ENCODE measurements at regions not wholly inside any gene's neighbourhood (a gene's known extent, or its start where the extent isn't known, plus 50 kb on each side); places are given as distances from the start of the nearest gene placed in this dataset.

DNA sequence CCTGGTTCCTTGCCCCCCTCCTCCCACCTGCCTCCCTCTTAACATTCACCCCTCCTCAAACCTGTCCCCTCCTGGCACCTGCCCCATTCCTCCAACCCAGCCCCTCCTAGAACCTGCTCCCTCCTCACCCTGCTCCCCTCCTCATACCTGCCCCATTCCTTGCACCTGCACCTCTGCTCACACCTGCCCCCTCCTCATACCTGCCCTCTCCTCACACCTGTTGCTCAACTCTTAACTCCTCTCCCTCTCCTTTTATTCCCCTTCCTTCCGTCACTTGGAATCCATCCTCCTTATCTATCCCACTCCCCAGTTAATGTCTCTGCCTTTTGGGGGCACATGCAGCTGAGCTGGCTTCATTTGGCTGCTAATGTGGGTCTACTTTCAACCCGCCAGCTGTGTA is 712.1 kb downstream of the MTRR start:
- Histone ChIP-seq H3K36me3 (replicated peaks; ENCODE audit: control insufficient read depth, insufficient read depth, low read length) (no peaks in the 10 kb centered on the region), H3K4me3 (ENCODE audit: insufficient read depth, low read depth, low read length) (no peak overlapping the region)

DNA sequence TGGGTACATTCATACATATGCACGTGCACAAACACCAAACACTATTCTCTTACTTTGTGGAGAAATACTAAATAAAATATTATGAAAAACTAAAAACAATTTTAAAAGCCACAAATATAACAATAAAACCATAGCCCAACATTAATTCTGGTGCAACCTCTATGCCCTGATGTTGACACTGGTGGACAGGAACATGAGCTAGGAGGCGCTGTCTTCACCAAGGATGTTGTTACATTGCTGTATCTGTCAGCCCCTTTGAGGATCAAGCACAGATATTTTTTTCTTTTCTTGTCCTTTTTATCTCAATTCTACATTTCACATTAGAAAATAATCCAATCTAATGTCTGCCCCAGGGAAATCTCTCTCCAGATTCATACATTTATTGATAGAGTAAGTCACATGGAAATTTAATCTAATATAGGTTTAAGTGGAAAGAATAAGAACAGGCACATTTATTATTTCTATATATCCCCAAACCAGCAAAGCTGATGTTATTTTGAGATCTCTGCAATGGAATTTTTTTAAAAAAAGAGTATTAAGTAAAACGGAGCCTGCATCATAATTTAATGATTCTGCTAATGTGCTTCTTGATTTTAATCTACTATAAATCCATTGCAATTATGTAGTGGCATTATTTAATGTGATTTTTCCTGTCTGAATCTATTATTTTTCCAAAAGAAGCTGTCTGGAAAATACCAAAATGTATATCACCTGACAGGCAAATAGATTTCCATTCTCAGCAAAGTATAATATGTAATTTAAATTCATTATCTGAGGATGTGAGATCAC is 716.5 kb downstream of the MTRR start:
- peak; percentile 27 for DNase-seq
- Histone ChIP-seq H3K36me3 (replicated peaks; ENCODE audit: control insufficient read depth, insufficient read depth, low read length) (no peaks in the 10 kb centered on the region), H3K4me3 (ENCODE audit: insufficient read depth, low read depth, low read length) (no peak overlapping the region), H3K27me3 (ENCODE audit: control insufficient read depth, insufficient read depth, low read length) (no peaks in the 10 kb centered on the region)

More for the DNA sequence above, 712.1 kb downstream of the MTRR start:
- H3K27me3 ChIP-seq (ENCODE audit: control insufficient read depth, insufficient read depth, low read length) = no peaks in the 10 kb centered on the region
- DNase-seq = no peak

DNA sequence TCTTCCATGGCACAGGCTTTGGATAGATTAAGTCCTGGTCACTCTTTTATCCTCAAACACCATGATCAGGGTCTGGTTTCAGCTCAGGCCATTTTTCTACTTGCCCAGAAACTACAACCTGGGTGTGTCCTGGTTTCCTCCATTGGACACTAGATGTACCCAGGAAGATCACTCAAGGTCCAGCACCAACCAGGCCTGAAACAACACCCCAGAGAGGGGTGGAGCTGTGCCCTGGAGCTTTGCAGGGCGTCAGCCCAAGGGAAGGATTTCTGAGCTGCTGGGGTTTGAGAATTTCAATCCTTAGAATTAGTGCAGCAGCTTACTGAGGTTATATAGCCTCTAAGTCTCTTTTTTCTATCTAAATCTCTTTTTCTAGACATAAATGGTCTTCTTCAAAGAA is 722.0 kb downstream of the MTRR start:
- DNase-seq = no peak
- no peaks in the 10 kb centered on the region for H3K27me3 ChIP-seq (ENCODE audit: control insufficient read depth, insufficient read depth, low read length)
- H3K36me3 ChIP-seq (replicated peaks; ENCODE audit: control insufficient read depth, insufficient read depth, low read length) = no peaks in the 10 kb centered on the region
- no peak overlapping the region for H3K4me3 ChIP-seq (ENCODE audit: insufficient read depth, low read depth, low read length)

DNA sequence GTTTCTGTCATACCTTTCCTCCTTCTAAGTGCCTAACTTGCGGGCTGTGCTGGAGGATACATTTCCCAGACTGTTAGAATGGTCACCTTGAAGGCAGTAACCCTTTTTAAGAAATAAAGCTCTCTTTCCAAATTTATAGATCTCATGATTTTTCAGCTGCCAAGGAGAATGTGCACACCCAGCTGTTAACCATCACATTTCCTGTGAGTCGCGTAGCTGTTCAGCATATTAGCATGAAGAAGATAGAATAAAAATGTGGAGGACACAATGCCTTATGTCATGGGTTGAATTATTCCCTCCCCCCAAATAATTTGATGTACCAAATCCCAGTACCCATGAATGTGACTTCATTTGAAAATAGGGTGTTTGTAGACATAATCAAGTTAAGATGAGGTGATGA is 729.4 kb downstream of the MTRR start:
- H3K36me3 ChIP-seq (replicated peaks; ENCODE audit: control insufficient read depth, insufficient read depth, low read length) = no peaks in the 10 kb centered on the region
- no peak overlapping the region for H3K4me3 ChIP-seq (ENCODE audit: insufficient read depth, low read depth, low read length)
- DNase-seq = no peak
- H3K27me3 ChIP-seq (ENCODE audit: control insufficient read depth, insufficient read depth, low read length) = no peaks in the 10 kb centered on the region

DNA sequence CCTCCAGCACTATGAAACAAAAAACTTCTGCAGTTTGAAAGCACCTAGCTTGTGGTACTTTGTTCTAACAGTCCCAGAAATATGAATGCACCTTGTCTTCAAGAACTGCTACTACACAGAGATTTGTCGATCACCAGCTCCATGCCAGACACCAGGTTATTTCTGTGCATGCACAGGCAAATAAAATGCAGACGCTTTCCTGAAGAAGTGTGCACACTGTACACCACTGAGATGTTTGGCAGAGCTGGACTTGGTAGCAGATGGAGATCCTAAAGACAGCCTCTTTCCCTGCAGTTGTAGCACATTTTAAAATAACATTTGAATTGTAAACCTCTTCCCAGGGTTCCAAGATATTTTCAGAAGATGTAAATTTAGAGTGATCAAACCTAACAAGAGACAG is 730.0 kb downstream of the MTRR start:
- DNase-seq = no peak
- no peak overlapping the region for H3K4me3 ChIP-seq (ENCODE audit: insufficient read depth, low read depth, low read length)
- no peaks in the 10 kb centered on the region for H3K27me3 ChIP-seq (ENCODE audit: control insufficient read depth, insufficient read depth, low read length)
- no peaks in the 10 kb centered on the region for H3K36me3 ChIP-seq (replicated peaks; ENCODE audit: control insufficient read depth, insufficient read depth, low read length)

DNA sequence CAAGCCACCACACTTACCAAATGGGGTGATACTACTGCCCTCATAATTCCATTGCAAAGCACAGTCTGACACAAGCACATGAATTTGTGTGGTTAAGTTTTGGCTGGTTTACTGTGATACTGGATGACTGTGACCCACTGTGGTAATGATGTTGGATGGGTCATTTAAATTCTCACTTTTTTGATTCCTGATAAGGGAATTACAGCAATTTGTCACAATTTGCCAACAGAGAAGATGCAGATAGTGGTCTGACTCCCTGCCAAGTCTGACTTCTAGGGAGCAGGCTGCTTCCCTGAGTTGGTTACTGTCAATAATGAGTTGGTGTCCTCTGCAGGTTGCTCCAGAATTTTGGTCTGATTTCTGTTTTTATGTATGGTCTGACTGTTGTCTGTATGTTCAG is 731.9 kb downstream of the MTRR start:
- Histone ChIP-seq H3K36me3 (replicated peaks; ENCODE audit: control insufficient read depth, insufficient read depth, low read length) (no peaks in the 10 kb centered on the region), H3K4me3 (ENCODE audit: insufficient read depth, low read depth, low read length) (no peak overlapping the region), H3K27me3 (ENCODE audit: control insufficient read depth, insufficient read depth, low read length) (no peaks in the 10 kb centered on the region)
- DNase-seq = no peak

DNA sequence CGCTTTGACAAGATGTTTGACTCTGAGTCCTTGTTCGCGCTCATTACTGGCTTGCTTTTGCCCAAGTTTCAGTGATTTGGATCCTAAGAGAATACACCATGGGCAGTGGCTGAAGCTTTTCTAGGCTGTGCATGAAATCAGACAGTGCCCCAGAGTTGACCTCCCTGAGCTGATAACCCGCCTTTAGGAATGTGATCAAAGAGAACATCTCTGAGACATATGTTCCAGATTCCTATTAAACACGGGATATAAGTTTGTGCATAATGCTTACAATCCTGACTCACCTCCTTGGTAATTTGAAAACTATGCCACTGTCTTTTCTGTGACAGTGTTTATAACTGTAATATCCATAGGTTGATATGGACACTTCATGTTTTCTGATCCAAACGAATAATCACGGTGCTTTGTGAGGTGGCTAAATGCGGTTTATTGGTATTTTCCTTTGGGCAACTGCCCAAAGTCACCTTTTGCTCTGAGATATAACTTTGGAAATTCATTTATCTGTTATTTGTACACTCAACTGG is 732.9 kb downstream of the MTRR start:
- H3K4me3 ChIP-seq (ENCODE audit: insufficient read depth, low read depth, low read length) = no peak overlapping the region
- no peak for DNase-seq
- no peaks in the 10 kb centered on the region for H3K27me3 ChIP-seq (ENCODE audit: control insufficient read depth, insufficient read depth, low read length)
- no peaks in the 10 kb centered on the region for H3K36me3 ChIP-seq (replicated peaks; ENCODE audit: control insufficient read depth, insufficient read depth, low read length)

DNA sequence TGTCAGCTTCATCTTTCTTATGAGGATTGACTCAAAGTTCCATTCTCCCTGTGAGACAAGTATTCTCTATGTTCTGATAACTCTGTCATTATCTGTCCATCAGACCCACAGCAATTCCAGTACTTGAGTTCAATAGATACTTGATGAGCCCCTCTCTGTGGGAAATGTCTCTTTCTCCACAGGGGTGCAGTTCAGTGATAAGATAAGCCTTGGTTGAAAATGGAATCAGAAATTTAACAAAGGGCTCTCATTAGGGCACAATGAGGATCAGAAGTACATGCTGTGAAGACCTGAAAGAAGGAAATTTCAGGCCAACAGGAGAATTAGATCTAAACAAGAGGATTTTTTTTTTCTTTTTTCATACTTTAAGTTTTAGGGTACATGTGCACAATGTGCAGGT is 737.3 kb downstream of the MTRR start:
- no peaks in the 10 kb centered on the region for H3K36me3 ChIP-seq (replicated peaks; ENCODE audit: control insufficient read depth, insufficient read depth, low read length)
- H3K4me3 ChIP-seq (ENCODE audit: insufficient read depth, low read depth, low read length) = no peak overlapping the region
- DNase-seq = no peak
- no peaks in the 10 kb centered on the region for H3K27me3 ChIP-seq (ENCODE audit: control insufficient read depth, insufficient read depth, low read length)

DNA sequence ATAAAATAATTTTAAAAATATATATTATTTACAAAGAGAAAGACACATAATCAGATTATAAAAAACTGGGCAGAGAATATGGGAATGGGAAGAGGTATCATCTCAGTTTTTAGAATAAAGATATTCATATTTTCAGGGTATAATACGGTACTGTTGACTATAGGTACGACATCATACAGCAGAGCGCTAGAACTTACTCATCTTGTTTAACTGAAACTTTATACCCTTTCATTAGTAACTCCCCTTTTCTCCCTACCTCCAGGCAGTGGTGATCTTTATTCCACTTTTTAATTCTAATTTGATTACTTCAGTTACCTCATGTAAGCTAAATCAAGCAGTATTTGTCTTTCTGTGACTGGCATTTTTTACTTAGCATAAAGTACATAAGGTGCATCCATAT is 742.1 kb downstream of the MTRR start:
- Histone ChIP-seq H3K36me3 (replicated peaks; ENCODE audit: control insufficient read depth, insufficient read depth, low read length) (no peaks in the 10 kb centered on the region), H3K4me3 (ENCODE audit: insufficient read depth, low read depth, low read length) (no peak overlapping the region), H3K27me3 (ENCODE audit: control insufficient read depth, insufficient read depth, low read length) (no peaks in the 10 kb centered on the region)
- no peak for DNase-seq

DNA sequence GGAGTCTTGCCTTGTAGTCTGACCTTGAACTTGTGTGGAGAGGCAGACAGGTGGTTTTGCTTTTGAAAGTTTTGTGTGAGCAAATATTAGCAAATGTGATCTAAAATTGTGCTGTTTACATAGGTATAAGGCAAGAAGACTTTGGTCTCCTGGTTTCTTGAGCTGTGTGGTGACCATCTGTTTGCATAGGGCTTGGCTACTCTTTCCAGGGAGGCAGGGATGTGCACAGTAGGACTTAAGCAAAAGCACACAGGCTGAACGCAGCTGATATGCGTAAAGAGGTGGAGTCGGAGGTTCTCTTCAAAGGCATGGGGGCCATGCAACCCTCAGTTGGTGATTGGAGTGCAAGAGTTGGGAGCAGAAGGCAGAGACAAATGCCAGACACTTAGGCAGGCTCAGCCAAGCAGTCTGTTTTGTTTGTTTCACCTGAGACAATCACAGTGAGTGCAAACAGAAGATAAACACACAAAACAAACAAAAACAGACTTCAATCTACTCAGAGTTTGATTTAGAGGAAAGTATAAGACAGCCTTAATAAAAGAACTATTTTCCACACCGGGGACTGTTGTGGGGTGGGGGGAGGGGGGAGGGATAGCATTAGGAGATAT is 744.2 kb downstream of the MTRR start:
- no peak for DNase-seq
- Histone ChIP-seq H3K27me3 (ENCODE audit: control insufficient read depth, insufficient read depth, low read length) (no peaks in the 10 kb centered on the region), H3K36me3 (replicated peaks; ENCODE audit: control insufficient read depth, insufficient read depth, low read length) (no peaks in the 10 kb centered on the region), H3K4me3 (ENCODE audit: insufficient read depth, low read depth, low read length) (no peak overlapping the region)

DNA sequence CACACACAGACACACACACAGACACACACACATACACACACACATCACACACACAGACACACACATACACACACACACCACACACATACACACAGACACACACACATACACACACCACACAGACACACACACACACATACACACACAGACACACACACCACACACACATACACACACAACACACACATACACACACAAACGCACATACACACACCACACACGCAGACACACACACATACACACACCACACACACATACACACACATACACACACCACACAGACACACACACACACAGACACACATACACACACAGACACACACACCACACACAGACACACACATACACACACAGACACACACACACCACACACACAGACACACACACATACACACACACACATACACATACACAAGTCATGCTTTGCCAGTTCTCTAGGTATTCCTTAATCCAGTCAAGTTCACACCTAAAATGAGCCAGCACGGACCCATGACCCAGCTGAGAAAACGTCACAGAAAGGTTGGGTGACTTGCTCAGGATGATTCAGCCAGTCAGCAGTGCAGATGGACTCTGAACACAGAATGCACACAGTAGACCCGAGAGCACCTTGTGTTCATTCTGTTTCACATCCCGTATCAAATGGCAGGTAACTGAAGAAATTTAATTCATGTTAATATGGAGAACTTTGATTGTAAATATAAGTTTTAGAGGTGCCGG is 746.4 kb downstream of the MTRR start:
- H3K4me3 ChIP-seq (ENCODE audit: insufficient read depth, low read depth, low read length) = no peak overlapping the region
- no peaks in the 10 kb centered on the region for H3K36me3 ChIP-seq (replicated peaks; ENCODE audit: control insufficient read depth, insufficient read depth, low read length)
- no peaks in the 10 kb centered on the region for H3K27me3 ChIP-seq (ENCODE audit: control insufficient read depth, insufficient read depth, low read length)
- no peak for DNase-seq

DNA sequence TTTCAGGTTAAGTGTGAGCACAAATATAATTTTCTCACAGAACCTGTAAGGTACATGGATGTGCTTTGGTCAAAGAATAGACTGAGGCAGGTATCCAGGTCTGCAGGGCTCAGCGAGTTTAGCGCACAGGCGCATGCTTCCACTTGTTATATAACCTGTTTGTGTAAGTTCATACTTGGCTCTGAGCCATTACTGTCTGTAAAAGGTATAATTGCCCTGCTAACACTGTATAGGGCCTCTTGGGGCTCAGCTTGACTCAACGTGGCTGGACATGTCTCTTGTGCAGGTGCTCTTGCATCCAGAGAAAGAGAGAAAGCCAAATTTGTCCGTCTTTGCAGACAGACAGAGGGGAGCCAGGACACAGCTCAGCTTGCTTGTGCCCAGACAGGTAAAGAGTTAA is 759.6 kb downstream of the MTRR start:
- Histone ChIP-seq H3K36me3 (replicated peaks; ENCODE audit: control insufficient read depth, insufficient read depth, low read length) (no peaks in the 10 kb centered on the region), H3K27me3 (ENCODE audit: control insufficient read depth, insufficient read depth, low read length) (no peaks in the 10 kb centered on the region), H3K4me3 (ENCODE audit: insufficient read depth, low read depth, low read length) (no peak overlapping the region)
- no peak for DNase-seq

DNA sequence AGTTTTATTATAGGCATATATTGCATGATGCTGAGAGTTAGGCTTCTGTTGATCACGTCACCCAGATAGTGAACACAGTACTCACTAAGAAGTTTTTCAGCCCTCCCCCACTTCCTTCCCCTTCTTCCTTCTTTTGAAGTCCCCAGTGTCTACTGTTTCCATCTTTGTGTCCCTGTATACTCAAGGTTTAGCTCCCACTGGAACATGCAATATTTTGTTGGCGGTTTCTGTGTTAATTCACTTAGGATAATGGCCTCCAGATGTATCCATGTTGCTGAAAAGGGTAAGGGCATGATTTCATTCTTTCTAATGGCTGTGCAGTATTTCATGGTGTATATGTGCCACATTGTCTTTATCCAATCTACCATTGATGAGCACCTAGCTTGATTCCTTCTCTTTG is 764.3 kb downstream of the MTRR start:
- Histone ChIP-seq H3K4me3 (ENCODE audit: insufficient read depth, low read depth, low read length) (no peak overlapping the region), H3K36me3 (replicated peaks; ENCODE audit: control insufficient read depth, insufficient read depth, low read length) (no peaks in the 10 kb centered on the region), H3K27me3 (ENCODE audit: control insufficient read depth, insufficient read depth, low read length) (no peaks in the 10 kb centered on the region)
- DNase-seq = no peak

DNA sequence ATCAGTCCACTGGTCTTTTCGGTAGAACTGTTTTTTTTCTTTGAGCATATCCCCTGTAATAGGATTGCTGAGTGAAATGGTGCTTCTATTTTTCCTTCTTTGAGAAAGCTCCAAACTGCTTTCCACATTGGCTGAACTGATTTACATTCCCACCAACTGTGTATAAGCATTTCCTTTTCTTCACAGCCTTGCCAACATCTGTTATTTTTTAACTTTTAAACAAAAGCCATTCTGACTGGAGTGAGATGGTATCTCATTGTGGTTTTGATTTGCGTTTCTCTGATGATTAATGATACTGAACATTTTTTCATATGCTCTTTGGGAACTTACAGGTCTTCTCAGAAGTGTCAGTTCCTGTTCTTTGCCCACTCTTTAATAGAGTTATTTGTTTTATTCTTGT is 764.7 kb downstream of the MTRR start:
- H3K27me3 ChIP-seq (ENCODE audit: control insufficient read depth, insufficient read depth, low read length) = no peaks in the 10 kb centered on the region
- DNase-seq = no peak
- H3K4me3 ChIP-seq (ENCODE audit: insufficient read depth, low read depth, low read length) = no peak overlapping the region
- H3K36me3 ChIP-seq (replicated peaks; ENCODE audit: control insufficient read depth, insufficient read depth, low read length) = no peaks in the 10 kb centered on the region

DNA sequence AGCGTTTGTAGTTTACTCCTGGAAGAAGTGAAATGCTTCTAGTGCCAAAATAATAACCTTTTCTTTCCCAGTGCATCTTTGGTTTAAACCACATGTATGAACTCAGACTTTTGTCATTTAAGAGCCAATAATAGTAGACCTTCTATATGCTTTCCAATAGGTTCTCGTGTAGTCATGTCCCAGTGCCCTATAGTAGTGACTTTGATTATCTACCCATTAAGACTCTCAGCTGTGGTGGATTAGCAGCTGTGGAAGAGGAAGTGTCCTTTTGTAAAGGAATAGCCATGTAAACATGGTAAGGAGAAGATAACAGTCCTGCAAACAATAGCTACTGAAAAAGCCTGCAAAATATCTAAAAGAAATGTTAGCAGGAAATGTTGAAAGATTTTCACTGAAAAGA is 765.3 kb downstream of the MTRR start:
- Histone ChIP-seq H3K4me3 (ENCODE audit: insufficient read depth, low read depth, low read length) (no peak overlapping the region), H3K27me3 (ENCODE audit: control insufficient read depth, insufficient read depth, low read length) (no peaks in the 10 kb centered on the region), H3K36me3 (replicated peaks; ENCODE audit: control insufficient read depth, insufficient read depth, low read length) (no peaks in the 10 kb centered on the region)
- DNase-seq = no peak

Data from H7 (cell line).